Liver (tissue), 8 donors: ENCODE measurements at regions not wholly inside any gene's neighbourhood (a gene's known extent, or its start where the extent isn't known, plus 50 kb on each side); places are given as distances from the start of the nearest gene placed in this dataset.
"Not testable (repeated sequence)": the region's sequence is repeated elsewhere in the genome, so short reads cannot be mapped to it uniquely, and the experiment has no call there.

Experiments
- DNase-seq: peaks from one replicate; pipeline ENCODE4 v3.0.0-alpha.2; 2017; ENCODE audit warnings: low spot score
- H3K27ac ChIP-seq, 2 donors: one replicate each; pipeline ENCODE4 v1.7.0; 2013; ENCODE audit warnings: inconsistent platforms in 2 of 2, low read length in 2 of 2, control low read depth in 1 of 2, low read depth in 1 of 2, mild to moderate bottlenecking in 1 of 2
- H3K27me3 ChIP-seq, 4 donors: one replicate each; pipeline versions ENCODE4 v1.6.1 to v1.7.0; 2013; ENCODE audit warnings: low read length in 3 of 4, inconsistent platforms in 1 of 4, mild to moderate bottlenecking in 1 of 4, moderate library complexity in 1 of 4; ENCODE audit not compliant: control insufficient read depth in 4 of 4, insufficient read depth in 4 of 4
- H3K36me3 ChIP-seq, 4 donors: one replicate each; pipeline versions ENCODE4 v1.6.1 to v1.7.0; 2013; ENCODE audit warnings: low read length in 3 of 4, mild to moderate bottlenecking in 3 of 4, low read depth in 1 of 4, moderate library complexity in 1 of 4; ENCODE audit not compliant: control insufficient read depth in 4 of 4, insufficient read depth in 3 of 4
- H3K4me1 ChIP-seq, 4 donors: one replicate each; pipeline versions ENCODE4 v1.6.1 to v1.7.0; 2013; ENCODE audit warnings: low read length in 3 of 4, mild to moderate bottlenecking in 3 of 4, moderate library complexity in 1 of 4; ENCODE audit not compliant: control insufficient read depth in 4 of 4, insufficient read depth in 4 of 4
- H3K4me3 ChIP-seq, 3 donors: one replicate each; pipeline versions ENCODE4 v1.6.1 to v1.7.0; 2013; ENCODE audit warnings: low read length in 3 of 3, control low read depth in 1 of 3, low read depth in 1 of 3, mild to moderate bottlenecking in 1 of 3
- H3K9ac ChIP-seq, 2 donors: one replicate each; pipeline ENCODE4 v1.7.0; 2013; ENCODE audit warnings: low read length in 2 of 2, mild to moderate bottlenecking in 2 of 2, moderate library complexity in 2 of 2, control low read depth in 1 of 2, low read depth in 1 of 2
- H3K9me3 ChIP-seq, 4 donors: one replicate each; pipeline versions ENCODE4 v1.6.1 to v1.7.0; 2013; ENCODE audit warnings: low read length in 3 of 4; ENCODE audit not compliant: control insufficient read depth in 4 of 4
- ATF3 ChIP-seq: IDR thresholded peaks from 2 replicates; pipeline ENCODE4 v1.6.1; 2016; ENCODE audit warnings: antibody characterized with exemption
- CTCF ChIP-seq: fragments of 150-350 bp; IDR thresholded peaks from 2 replicates; pipeline ENCODE4 v1.5.1; 2017; ENCODE audit warnings: improper control_type of control experiment, low read depth, low read length; ENCODE audit not compliant: missing input control
- EGR1 ChIP-seq, 2 donors: IDR thresholded peaks; 2 replicates each; pipeline ENCODE4 v1.6.1; 2016 to 2018; ENCODE audit warnings: antibody characterized with exemption in 2 of 2, low read depth in 2 of 2
- FOXA1 ChIP-seq: IDR thresholded peaks from 2 replicates; pipeline ENCODE4 v1.6.1; 2016; ENCODE audit warnings: antibody characterized with exemption
- FOXA2 ChIP-seq: IDR thresholded peaks from 2 replicates; pipeline ENCODE4 v1.6.1; 2016; ENCODE audit warnings: antibody characterized with exemption
- GABPA ChIP-seq, 2 donors: IDR thresholded peaks in 1 of 2; conservative IDR thresholded peaks in 1 of 2; 2 replicates each; pipeline ENCODE4 v1.6.1; 2016; ENCODE audit warnings: antibody characterized with exemption in 2 of 2, mild to moderate bottlenecking in 1 of 2, moderate library complexity in 1 of 2
- HNF4A ChIP-seq, 2 donors: conservative IDR thresholded peaks; 2 replicates each; pipeline ENCODE4 v1.6.1; 2016; ENCODE audit warnings: antibody characterized with exemption in 2 of 2, mild to moderate bottlenecking in 2 of 2
- HNF4G ChIP-seq: IDR thresholded peaks from 2 replicates; pipeline ENCODE4 v1.6.1; 2016; ENCODE audit warnings: antibody characterized with exemption
- JUND ChIP-seq, 2 donors: IDR thresholded peaks; 2 replicates each; pipeline ENCODE4 v1.6.1; 2016; ENCODE audit warnings: antibody characterized with exemption in 2 of 2
- NR2F2 ChIP-seq: IDR thresholded peaks from 2 replicates; pipeline ENCODE4 v1.6.1; 2016; ENCODE audit warnings: antibody characterized with exemption
- RAD21 ChIP-seq, 2 donors: IDR thresholded peaks; 2 replicates each; pipeline ENCODE4 v1.6.1; 2016; ENCODE audit warnings: antibody characterized with exemption in 2 of 2, mild to moderate bottlenecking in 2 of 2
- REST ChIP-seq: IDR thresholded peaks from 2 replicates; pipeline ENCODE4 v1.6.1; 2016; ENCODE audit warnings: antibody characterized with exemption, mild to moderate bottlenecking
- RXRA ChIP-seq, 2 donors: IDR thresholded peaks; 2 replicates each; pipeline ENCODE4 v1.6.1; 2017 to 2018; ENCODE audit warnings: antibody characterized with exemption in 2 of 2, mild to moderate bottlenecking in 1 of 2
- SP1 ChIP-seq: IDR thresholded peaks from 2 replicates; pipeline ENCODE4 v1.6.1; 2018; ENCODE audit warnings: antibody characterized with exemption, mild to moderate bottlenecking
- TAF1 ChIP-seq: conservative IDR thresholded peaks from 2 replicates; pipeline ENCODE4 v1.6.1; 2016; ENCODE audit warnings: antibody characterized with exemption, mild to moderate bottlenecking
- YY1 ChIP-seq: IDR thresholded peaks from 2 replicates; pipeline ENCODE4 v1.6.1; 2016; ENCODE audit warnings: antibody characterized with exemption, mild to moderate bottlenecking
- ZBTB33 ChIP-seq: IDR thresholded peaks from 2 replicates; pipeline ENCODE4 v1.6.1; 2016; ENCODE audit warnings: antibody characterized with exemption
- WGBS: extraction: QIAGEN DNeasy Blood & Tissue Kit; methylation state at CpG from one replicate; pipeline ENCODE4 v1.1.7; 2013; 5-methylcytosine and 5-hydroxymethylcytosine counted together
- TF ChIP-seq, protein P1 (sequence below): IDR thresholded peaks from 2 replicates; pipeline ENCODE4 v1.6.1; 2016; ENCODE audit warnings: antibody characterized with exemption
- donor health status: healthy.
- donor health status: healthy.
- donor health status: healthy.
- donor health status: healthy.
- donor health status: healthy.

DNA sequence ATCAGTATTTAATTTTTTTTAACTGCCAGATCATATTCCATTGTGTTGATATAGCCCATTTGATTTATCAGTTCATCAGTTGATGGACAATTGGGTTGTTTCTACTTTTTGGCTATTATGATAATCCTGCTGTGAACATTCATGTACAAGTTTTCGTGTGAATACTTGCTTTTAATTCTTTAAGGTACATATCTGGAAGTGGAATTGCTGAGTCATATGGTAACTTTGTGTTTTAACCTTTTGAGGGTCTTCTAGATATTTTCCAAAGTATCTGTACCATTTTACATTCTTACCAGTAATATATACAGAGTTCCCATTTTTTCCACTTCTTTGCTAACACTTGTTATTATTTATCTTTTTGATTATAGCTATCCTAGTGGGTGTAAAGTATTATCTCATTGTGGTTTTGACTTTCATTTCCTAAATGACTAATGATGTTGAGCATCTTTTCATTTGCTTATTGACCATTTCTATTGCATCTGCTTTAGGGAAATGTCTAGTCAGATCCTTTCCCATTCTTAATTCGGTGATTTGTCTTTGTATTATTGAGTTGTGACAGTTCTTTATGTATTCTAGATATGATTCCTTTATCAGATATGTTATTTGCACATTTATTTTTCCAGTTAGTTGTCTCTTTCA, 75.2 kb upstream of the NUDT6 start:
- no peak for DNase-seq
- 95% methylated on average over 2 of the region's 2 CpGs for WGBS
- H3K9ac ChIP-seq = no peak overlapping the region
- H3K27me3 ChIP-seq = no peaks in the 10 kb centered on the region
- TF ChIP-seq GABPA (IDR thresholded peaks at IDR 0.05 in 1 of 2, conservative IDR thresholded peaks at IDR 0.05 in 1 of 2) (no peak), YY1 (no peak), ATF3 (no peak), JUND (IDR thresholded peaks at IDR 0.05) (no peak), HNF4A (conservative IDR thresholded peaks at IDR 0.05) (no peak), TAF1 (no peak), RAD21 (IDR thresholded peaks at IDR 0.05) (no peak), NR2F2 (no peak), REST (no peak), EGR1 (IDR thresholded peaks at IDR 0.05; ENCODE audit: low read depth in 2 of 2) (no peak), RXRA (IDR thresholded peaks at IDR 0.05) (no peak), FOXA2 (no peak), HNF4G (no peak), ZBTB33 (no peak), SP1 (no peak), CTCF (no peak), FOXA1 (no peak)
- TF ChIP-seq, protein P1, sequence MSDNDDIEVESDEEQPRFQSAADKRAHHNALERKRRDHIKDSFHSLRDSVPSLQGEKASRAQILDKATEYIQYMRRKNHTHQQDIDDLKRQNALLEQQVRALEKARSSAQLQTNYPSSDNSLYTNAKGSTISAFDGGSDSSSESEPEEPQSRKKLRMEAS = no peak
- H3K36me3 ChIP-seq = no peaks in the 10 kb centered on the region
- H3K27ac ChIP-seq = no peak overlapping the region
- no peaks in the 10 kb centered on the region for H3K9me3 ChIP-seq
- no peaks in the 10 kb centered on the region for H3K4me1 ChIP-seq
- no peak overlapping the region for H3K4me3 ChIP-seq

DNA sequence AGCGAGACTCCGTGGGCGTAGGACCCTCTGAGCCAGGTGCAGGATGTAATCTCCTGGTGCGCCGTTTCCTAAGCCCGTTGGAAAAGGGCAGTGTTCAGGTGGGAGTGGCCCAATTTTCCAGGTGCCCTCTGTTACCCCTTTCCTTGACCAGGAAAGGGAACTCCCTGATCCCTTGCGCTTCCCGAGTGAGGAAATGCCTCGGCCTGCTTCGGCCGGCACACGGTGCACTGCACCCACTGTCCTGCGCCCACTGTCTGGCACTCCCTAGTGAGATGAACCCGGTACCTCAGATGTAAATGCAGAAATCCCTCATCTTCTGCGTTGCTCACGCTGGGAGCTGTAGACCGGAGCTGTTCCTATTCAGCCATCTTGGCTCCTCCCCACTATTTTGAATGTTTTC, 81.7 kb upstream of the NUDT6 start:
- H3K27ac ChIP-seq, H3K9me3 ChIP-seq, H3K4me1 ChIP-seq, DNase-seq, H3K36me3 ChIP-seq, H3K27me3 ChIP-seq, H3K9ac ChIP-seq, H3K4me3 ChIP-seq: not testable (repeated sequence)
- WGBS = 97% methylated on average over 17 of the region's 17 CpGs
